ENCODE measurements at regions not wholly inside any gene's neighbourhood (a gene's known extent, or its start where the extent isn't known, plus 50 kb on each side); places are given as distances from the start of the nearest gene placed in this dataset.
A peak's percentile ranks its signal among the peaks of the same experiment; 100 is the strongest.

DNA sequence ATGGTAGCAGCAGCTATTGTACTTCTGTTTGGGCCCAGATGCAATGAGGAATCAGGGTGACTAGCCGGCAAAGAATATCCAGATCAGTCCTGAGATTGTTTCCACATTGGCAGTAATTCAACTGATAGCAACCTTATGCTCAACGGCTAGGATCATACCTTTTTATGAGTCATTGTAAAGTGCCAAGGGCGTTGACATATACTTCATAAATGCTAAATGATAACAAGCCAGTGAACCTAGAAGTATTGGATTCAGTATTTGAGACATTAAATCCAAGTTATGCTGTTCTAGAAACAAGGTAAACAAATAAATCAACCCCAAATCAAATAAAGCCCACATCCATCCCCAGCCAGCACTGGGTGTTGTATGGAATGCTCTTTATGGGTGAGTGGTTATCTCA is 207.1 kb upstream of the ZFHX3 start:
- TF ChIP-seq, protein P1, sequence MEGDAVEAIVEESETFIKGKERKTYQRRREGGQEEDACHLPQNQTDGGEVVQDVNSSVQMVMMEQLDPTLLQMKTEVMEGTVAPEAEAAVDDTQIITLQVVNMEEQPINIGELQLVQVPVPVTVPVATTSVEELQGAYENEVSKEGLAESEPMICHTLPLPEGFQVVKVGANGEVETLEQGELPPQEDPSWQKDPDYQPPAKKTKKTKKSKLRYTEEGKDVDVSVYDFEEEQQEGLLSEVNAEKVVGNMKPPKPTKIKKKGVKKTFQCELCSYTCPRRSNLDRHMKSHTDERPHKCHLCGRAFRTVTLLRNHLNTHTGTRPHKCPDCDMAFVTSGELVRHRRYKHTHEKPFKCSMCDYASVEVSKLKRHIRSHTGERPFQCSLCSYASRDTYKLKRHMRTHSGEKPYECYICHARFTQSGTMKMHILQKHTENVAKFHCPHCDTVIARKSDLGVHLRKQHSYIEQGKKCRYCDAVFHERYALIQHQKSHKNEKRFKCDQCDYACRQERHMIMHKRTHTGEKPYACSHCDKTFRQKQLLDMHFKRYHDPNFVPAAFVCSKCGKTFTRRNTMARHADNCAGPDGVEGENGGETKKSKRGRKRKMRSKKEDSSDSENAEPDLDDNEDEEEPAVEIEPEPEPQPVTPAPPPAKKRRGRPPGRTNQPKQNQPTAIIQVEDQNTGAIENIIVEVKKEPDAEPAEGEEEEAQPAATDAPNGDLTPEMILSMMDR (IDR thresholded peaks at IDR 0.05) = no peak
- TF ChIP-seq POLR2AphosphoS5 (IDR thresholded peaks at IDR 0.05) = peak in 1 of 3 donors; percentile 53
